ENCODE measurements at regions not wholly inside any gene's neighbourhood (a gene's known extent, or its start where the extent isn't known, plus 50 kb on each side); places are given as distances from the start of the nearest gene placed in this dataset.

- H3K9me3 ChIP-seq (ENCODE audit: control insufficient read depth, insufficient read depth, low read depth, low read length), result no peaks in the 10 kb centered on the region
- no peaks in the 10 kb centered on the region for H3K36me3 ChIP-seq (ENCODE audit: control insufficient read depth, insufficient read depth, low read length)
- H3K4me3 ChIP-seq (replicated peaks in 1 of 4; ENCODE audit: control extremely low read depth in 1 of 4, insufficient read depth in 1 of 4, low read depth in 3 of 4, low read length in 4 of 4), result no peak overlapping the region
- DNase-seq (ENCODE audit: low read depth in 2 of 2), result no peak
- H3K79me2 ChIP-seq (ENCODE audit: control insufficient read depth, insufficient read depth, low read length), result no peaks in the 10 kb centered on the region
- H3K4me1 ChIP-seq (ENCODE audit: control insufficient read depth, extremely low read depth, insufficient read depth, low read length), result no peaks in the 10 kb centered on the region
- H3K9ac ChIP-seq (ENCODE audit: insufficient read depth, low read length), result no peak overlapping the region
- H4K20me1 ChIP-seq (ENCODE audit: control insufficient read depth, extremely low read depth, insufficient read depth, low read length), result no peaks in the 10 kb centered on the region
- H3K4me2 ChIP-seq (ENCODE audit: extremely low read depth, insufficient read depth, low read length), result no peak overlapping the region
- H3K27ac ChIP-seq (ENCODE audit: insufficient read depth, low read length), result no peak overlapping the region
- no peaks in the 10 kb centered on the region for H3K27me3 ChIP-seq (ENCODE audit: control insufficient read depth, insufficient read depth, low read length)
- TF ChIP-seq EZH2 (IDR thresholded peaks at IDR 0.05; ENCODE audit: low read length, missing control alignments), result no peak
- TF ChIP-seq, protein P1, sequence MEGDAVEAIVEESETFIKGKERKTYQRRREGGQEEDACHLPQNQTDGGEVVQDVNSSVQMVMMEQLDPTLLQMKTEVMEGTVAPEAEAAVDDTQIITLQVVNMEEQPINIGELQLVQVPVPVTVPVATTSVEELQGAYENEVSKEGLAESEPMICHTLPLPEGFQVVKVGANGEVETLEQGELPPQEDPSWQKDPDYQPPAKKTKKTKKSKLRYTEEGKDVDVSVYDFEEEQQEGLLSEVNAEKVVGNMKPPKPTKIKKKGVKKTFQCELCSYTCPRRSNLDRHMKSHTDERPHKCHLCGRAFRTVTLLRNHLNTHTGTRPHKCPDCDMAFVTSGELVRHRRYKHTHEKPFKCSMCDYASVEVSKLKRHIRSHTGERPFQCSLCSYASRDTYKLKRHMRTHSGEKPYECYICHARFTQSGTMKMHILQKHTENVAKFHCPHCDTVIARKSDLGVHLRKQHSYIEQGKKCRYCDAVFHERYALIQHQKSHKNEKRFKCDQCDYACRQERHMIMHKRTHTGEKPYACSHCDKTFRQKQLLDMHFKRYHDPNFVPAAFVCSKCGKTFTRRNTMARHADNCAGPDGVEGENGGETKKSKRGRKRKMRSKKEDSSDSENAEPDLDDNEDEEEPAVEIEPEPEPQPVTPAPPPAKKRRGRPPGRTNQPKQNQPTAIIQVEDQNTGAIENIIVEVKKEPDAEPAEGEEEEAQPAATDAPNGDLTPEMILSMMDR (conservative IDR thresholded peaks at IDR 0.05 in 1 of 2, IDR thresholded peaks at IDR 0.05 in 1 of 2; ENCODE audit: low read depth in 1 of 2, low read length in 2 of 2), result no peak
- no peak overlapping the region for H2AFZ ChIP-seq (ENCODE audit: low read length)
Measured at GRCh38 chr14:66056268-66056907, 429.8 kb upstream of the CCDC196 start.

DNA sequence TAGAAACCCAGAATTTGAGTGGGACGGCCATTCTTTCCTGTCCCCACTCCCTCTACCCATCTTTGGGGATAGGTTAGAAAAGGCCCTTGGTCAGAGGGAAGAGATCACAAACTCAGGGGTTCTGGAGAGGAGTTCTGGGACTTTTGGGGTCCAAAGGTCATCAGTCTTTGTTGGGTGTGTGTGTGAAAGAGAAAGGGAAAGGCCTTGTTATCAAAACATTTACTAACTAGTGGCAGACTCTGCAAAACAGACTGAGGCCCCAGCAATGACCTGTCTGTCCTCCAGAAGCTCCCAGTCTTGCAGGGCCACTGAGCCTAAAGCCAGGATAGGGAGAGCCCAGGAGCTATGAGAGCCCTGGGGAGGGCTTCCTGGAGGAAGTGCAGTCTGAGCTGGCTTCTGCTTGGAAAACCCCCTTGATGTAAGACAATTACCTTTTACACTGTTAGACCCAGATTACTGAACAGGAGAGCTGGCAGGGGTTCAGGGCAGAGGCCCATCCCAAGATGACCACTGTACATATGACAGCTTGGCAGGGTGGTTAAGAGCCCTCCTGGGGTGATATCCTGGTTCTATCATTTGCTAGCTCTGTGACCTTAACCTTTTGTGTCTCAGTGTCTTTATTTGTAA, 429.1 kb upstream of the CCDC196 start:
- H3K4me2 ChIP-seq (ENCODE audit: extremely low read depth, insufficient read depth, low read length), result no peak overlapping the region
- H3K27me3 ChIP-seq (ENCODE audit: control insufficient read depth, insufficient read depth, low read length), result no peaks in the 10 kb centered on the region
- no peak overlapping the region for H3K4me3 ChIP-seq (replicated peaks in 1 of 4; ENCODE audit: control extremely low read depth in 1 of 4, insufficient read depth in 1 of 4, low read depth in 3 of 4, low read length in 4 of 4)
- H3K4me1 ChIP-seq (ENCODE audit: control insufficient read depth, extremely low read depth, insufficient read depth, low read length), result no peaks in the 10 kb centered on the region
- no peak overlapping the region for H3K27ac ChIP-seq (ENCODE audit: insufficient read depth, low read length)
- H3K9me3 ChIP-seq (ENCODE audit: control insufficient read depth, insufficient read depth, low read depth, low read length), result no peaks in the 10 kb centered on the region
- no peaks in the 10 kb centered on the region for H3K79me2 ChIP-seq (ENCODE audit: control insufficient read depth, insufficient read depth, low read length)
- no peaks in the 10 kb centered on the region for H4K20me1 ChIP-seq (ENCODE audit: control insufficient read depth, extremely low read depth, insufficient read depth, low read length)
- H3K36me3 ChIP-seq (ENCODE audit: control insufficient read depth, insufficient read depth, low read length), result no peaks in the 10 kb centered on the region
- no peak overlapping the region for H3K9ac ChIP-seq (ENCODE audit: insufficient read depth, low read length)
- TF ChIP-seq, protein P1 (conservative IDR thresholded peaks at IDR 0.05 in 1 of 2, IDR thresholded peaks at IDR 0.05 in 1 of 2; ENCODE audit: low read depth in 1 of 2, low read length in 2 of 2), result no peak
- no peak for TF ChIP-seq EZH2 (IDR thresholded peaks at IDR 0.05; ENCODE audit: low read length, missing control alignments)
- no peak for DNase-seq (ENCODE audit: low read depth in 2 of 2)
- no peak overlapping the region for H2AFZ ChIP-seq (ENCODE audit: low read length)

DNA sequence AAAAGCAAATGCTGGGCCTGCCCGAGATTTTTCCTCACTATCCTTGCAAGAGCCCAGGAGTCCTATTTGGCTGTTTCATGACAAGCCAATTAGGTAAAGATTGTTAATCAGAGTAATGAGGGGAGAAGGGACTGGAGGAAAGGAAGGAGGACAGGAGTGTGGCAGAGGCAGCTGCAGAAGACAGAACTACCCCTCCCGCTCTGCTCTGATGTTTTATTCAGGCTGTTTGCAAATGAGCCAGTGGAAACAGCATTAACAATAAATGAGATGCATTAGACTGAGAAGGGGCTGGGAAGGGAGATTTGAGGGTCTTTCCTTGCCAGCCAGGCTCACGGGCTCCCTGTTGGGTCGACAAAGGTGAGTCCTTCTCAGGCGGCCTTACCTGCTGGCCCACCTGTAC, 421.0 kb upstream of the CCDC196 start:
- no peak for DNase-seq (ENCODE audit: low read depth in 2 of 2)
- H3K79me2 ChIP-seq (ENCODE audit: control insufficient read depth, insufficient read depth, low read length), result no peaks in the 10 kb centered on the region
- H3K9me3 ChIP-seq (ENCODE audit: control insufficient read depth, insufficient read depth, low read depth, low read length), result no peaks in the 10 kb centered on the region
- no peaks in the 10 kb centered on the region for H3K27me3 ChIP-seq (ENCODE audit: control insufficient read depth, insufficient read depth, low read length)
- no peaks in the 10 kb centered on the region for H4K20me1 ChIP-seq (ENCODE audit: control insufficient read depth, extremely low read depth, insufficient read depth, low read length)
- H3K4me2 ChIP-seq (ENCODE audit: extremely low read depth, insufficient read depth, low read length), result no peak overlapping the region
- no peaks in the 10 kb centered on the region for H3K36me3 ChIP-seq (ENCODE audit: control insufficient read depth, insufficient read depth, low read length)
- no peak overlapping the region for H3K9ac ChIP-seq (ENCODE audit: insufficient read depth, low read length)
- no peaks in the 10 kb centered on the region for H3K4me1 ChIP-seq (ENCODE audit: control insufficient read depth, extremely low read depth, insufficient read depth, low read length)
- H2AFZ ChIP-seq (ENCODE audit: low read length), result no peak overlapping the region
- no peak overlapping the region for H3K27ac ChIP-seq (ENCODE audit: insufficient read depth, low read length)
- no peak overlapping the region for H3K4me3 ChIP-seq (replicated peaks in 1 of 4; ENCODE audit: control extremely low read depth in 1 of 4, insufficient read depth in 1 of 4, low read depth in 3 of 4, low read length in 4 of 4)
- no peak for TF ChIP-seq EZH2 (IDR thresholded peaks at IDR 0.05; ENCODE audit: low read length, missing control alignments)
- TF ChIP-seq, protein P1 (conservative IDR thresholded peaks at IDR 0.05 in 1 of 2, IDR thresholded peaks at IDR 0.05 in 1 of 2; ENCODE audit: low read depth in 1 of 2, low read length in 2 of 2), result no peak

All from fibroblast of lung (primary cell).